ENCODE measurements at regions not wholly inside any gene's neighbourhood (a gene's known extent, or its start where the extent isn't known, plus 50 kb on each side); places are given as distances from the start of the nearest gene placed in this dataset.

- no peak for DNase-seq
- H3K9me3 ChIP-seq = no peaks in the 10 kb centered on the region
- H3K27ac ChIP-seq = no peak overlapping the region
- intact Hi-C loops (cut with DNase I) = no loop called here
- no peak overlapping the region for H3K4me3 ChIP-seq
- ATAC-seq = no peak
- no peaks in the 10 kb centered on the region for H3K36me3 ChIP-seq (ENCODE audit: insufficient read depth in 1 of 2, low read depth in 1 of 2)
- WGBS, 3 donors = 25 to 30% (median 28%) methylated on average over 2 of the region's 2 CpGs
- no peaks in the 10 kb centered on the region for H3K27me3 ChIP-seq (ENCODE audit: insufficient read depth in 3 of 3, low read length in 2 of 3)
- no peaks in the 10 kb centered on the region for H3K4me1 ChIP-seq
- TF ChIP-seq CTCF (IDR thresholded peaks at IDR 0.05) = no peak
Observed at GRCh38 chr3:144084929-144085328, 113.3 kb downstream of the DIPK2A start.

GRCh38 chr3:144085964-144086363 is 114.3 kb downstream of the DIPK2A start:
- intact Hi-C loops (cut with DNase I) = no loop called here
- 32 to 38% (median 35%) methylated on average over 3 of the region's 3 CpGs for WGBS, 3 donors
- Histone ChIP-seq H3K27ac (no peak overlapping the region), H3K9me3 (no peaks in the 10 kb centered on the region), H3K4me3 (no peak overlapping the region), H3K4me1 (no peaks in the 10 kb centered on the region), H3K27me3 (ENCODE audit: insufficient read depth in 3 of 3, low read length in 2 of 3) (no peaks in the 10 kb centered on the region), H3K36me3 (ENCODE audit: insufficient read depth in 1 of 2, low read depth in 1 of 2) (no peaks in the 10 kb centered on the region)
- DNase-seq (no peak), ATAC-seq (no peak)
- TF ChIP-seq CTCF (IDR thresholded peaks at IDR 0.05) = no peak

GRCh38 chr3:144096016-144096415 is 124.4 kb downstream of the DIPK2A start:
- DNase-seq (no peak), ATAC-seq (no peak)
- Histone ChIP-seq H3K27ac (no peak overlapping the region), H3K9me3 (peaks cover 5% of the 10 kb centered on the region), H3K36me3 (ENCODE audit: insufficient read depth in 1 of 2, low read depth in 1 of 2) (no peaks in the 10 kb centered on the region), H3K27me3 (ENCODE audit: insufficient read depth in 3 of 3, low read length in 2 of 3) (no peaks in the 10 kb centered on the region), H3K4me1 (no peaks in the 10 kb centered on the region), H3K4me3 (no peak overlapping the region)
- no peak for TF ChIP-seq CTCF (IDR thresholded peaks at IDR 0.05)
- intact Hi-C loops (cut with DNase I) = no loop called here
- 77 to 98% (median 85%) methylated on average over 3 of the region's 3 CpGs for WGBS, 3 donors

- H3K4me1 ChIP-seq = no peaks in the 10 kb centered on the region
- H3K36me3 ChIP-seq (ENCODE audit: insufficient read depth in 1 of 2, low read depth in 1 of 2) = no peaks in the 10 kb centered on the region
- DNase-seq = no peak
- no peak for ATAC-seq
- 71 to 80% (median 73%) methylated on average over 2 of the region's 2 CpGs for WGBS, 3 donors
- H3K9me3 ChIP-seq = peaks cover 5% of the 10 kb centered on the region
- no peak overlapping the region for H3K27ac ChIP-seq
- intact Hi-C loops (cut with DNase I) = no loop called here
- TF ChIP-seq CTCF (IDR thresholded peaks at IDR 0.05) = no peak
- H3K4me3 ChIP-seq = no peak overlapping the region
- no peaks in the 10 kb centered on the region for H3K27me3 ChIP-seq (ENCODE audit: insufficient read depth in 3 of 3, low read length in 2 of 3)
Observed at GRCh38 chr3:144097163-144097562, 125.5 kb downstream of the DIPK2A start.

GRCh38 chr3:144098691-144099090 is 127.1 kb downstream of the DIPK2A start:
- Histone ChIP-seq H3K36me3 (ENCODE audit: insufficient read depth in 1 of 2, low read depth in 1 of 2) (no peaks in the 10 kb centered on the region), H3K4me1 (no peaks in the 10 kb centered on the region), H3K27ac (no peak overlapping the region), H3K4me3 (no peak overlapping the region), H3K27me3 (ENCODE audit: insufficient read depth in 3 of 3, low read length in 2 of 3) (no peaks in the 10 kb centered on the region), H3K9me3 (peaks cover 5% of the 10 kb centered on the region)
- no peak for TF ChIP-seq CTCF (IDR thresholded peaks at IDR 0.05)
- intact Hi-C loops (cut with DNase I) = no loop called here
- ATAC-seq (no peak), DNase-seq (no peak)
- WGBS, 3 donors = 91 to 94% (median 94%) methylated on average over 7 of the region's 7 CpGs
